ENCODE measurements at regions not wholly inside any gene's neighbourhood (a gene's known extent, or its start where the extent isn't known, plus 50 kb on each side); places are given as distances from the start of the nearest gene placed in this dataset.

DNA sequence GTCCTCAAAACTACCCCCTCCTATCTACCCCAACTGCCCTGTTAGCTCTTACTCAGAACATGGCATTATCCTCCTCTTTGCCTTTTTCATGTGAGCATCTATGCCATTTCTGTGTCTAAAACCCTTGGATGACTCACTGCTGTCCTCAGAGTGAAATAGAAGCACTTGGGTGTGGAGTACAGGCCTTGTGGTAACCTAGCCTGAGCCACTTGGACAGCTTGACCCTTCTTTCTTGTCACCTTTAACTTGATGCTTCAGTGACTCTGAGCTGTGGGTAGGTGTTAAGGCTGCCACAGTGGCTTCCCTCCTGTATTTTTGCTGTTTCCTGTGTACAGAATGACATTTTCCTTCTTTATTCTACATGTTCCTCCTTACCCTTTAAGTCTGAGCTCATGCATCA, 391.4 kb downstream of the SH3GL2 start:
- DNase-seq (ENCODE audit: low read depth in 2 of 2), result no peak

GRCh38 chr9:17978773-17979172, 399.9 kb downstream of the SH3GL2 start:
- no peak for DNase-seq (ENCODE audit: low read depth in 2 of 2)

DNA sequence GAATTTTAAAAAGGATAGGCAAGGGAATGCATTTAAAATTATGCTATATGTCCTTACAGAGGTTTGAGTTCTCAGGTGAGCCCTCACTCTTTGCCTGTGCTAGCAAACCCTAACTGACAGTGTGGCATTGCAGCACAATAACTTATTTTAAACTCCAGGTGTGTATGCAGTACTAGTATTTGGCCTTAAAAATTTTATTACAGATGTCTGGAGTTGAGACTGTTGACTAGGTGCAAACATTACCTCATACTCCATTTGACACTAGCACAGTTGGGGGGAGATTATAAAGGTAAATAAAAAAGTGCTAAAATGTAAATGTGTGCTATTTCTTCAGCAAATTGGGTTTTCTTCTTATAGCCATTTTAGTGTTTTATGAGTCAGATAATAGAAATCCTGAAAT, 407.7 kb downstream of the SH3GL2 start:
- DNase-seq (ENCODE audit: low read depth in 2 of 2), result no peak

- DNase-seq (ENCODE audit: low read depth in 2 of 2), result no peak
Observed at GRCh38 chr9:17987189-17987588, 408.3 kb downstream of the SH3GL2 start.

- no peak for DNase-seq (ENCODE audit: low read depth in 2 of 2)
Observed at GRCh38 chr9:17988489-17988888, 409.6 kb downstream of the SH3GL2 start.

DNA sequence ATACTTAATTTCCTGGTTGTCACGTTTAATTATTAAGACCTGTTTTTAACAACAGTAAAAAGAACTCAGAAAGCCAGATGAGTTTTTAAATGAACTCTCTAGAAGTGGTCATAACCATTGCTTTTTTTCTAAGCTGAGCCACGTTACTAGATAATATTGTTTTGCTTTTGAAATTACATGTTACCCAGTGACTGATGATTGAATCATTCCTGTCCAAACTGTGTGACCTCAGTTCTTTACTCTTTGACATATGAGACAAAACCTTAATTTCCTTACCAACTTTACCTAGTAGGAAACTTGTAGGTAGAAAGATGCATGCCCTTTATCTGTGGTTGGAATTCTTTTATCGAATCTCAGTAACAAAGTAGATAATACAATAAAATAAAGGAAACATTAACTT, 411.7 kb downstream of the SH3GL2 start:
- DNase-seq (ENCODE audit: low read depth in 2 of 2), result no peak

DNA sequence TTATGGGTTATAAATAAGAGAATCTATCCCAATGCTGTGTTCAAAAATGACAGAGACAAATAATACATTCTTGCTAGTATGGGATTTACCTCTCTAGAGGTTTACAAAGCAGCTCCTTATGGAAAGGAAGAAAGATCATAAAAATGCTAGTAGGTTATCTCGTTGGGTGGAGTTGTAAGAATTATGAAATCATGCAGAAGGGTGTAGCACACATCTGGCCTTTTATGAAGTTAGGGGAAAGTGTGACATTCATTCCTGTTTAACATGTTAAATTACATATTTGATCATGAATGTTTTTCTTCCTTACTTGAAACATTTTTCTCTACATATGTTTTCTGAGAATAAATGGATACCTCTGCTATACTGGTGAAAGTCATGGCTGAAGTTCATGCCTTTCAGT, 414.2 kb downstream of the SH3GL2 start:
- DNase-seq (ENCODE audit: low read depth in 2 of 2), result no peak

- DNase-seq (ENCODE audit: low read depth in 2 of 2), result no peak
Observed at GRCh38 chr9:17994695-17995425, 416.0 kb downstream of the SH3GL2 start.

- DNase-seq (ENCODE audit: low read depth in 2 of 2), result no peak
Observed at GRCh38 chr9:17996728-17997127, 417.9 kb downstream of the SH3GL2 start.

GRCh38 chr9:18002718-18003438, 424.0 kb downstream of the SH3GL2 start:
- no peak for DNase-seq (ENCODE audit: low read depth in 2 of 2)

DNA sequence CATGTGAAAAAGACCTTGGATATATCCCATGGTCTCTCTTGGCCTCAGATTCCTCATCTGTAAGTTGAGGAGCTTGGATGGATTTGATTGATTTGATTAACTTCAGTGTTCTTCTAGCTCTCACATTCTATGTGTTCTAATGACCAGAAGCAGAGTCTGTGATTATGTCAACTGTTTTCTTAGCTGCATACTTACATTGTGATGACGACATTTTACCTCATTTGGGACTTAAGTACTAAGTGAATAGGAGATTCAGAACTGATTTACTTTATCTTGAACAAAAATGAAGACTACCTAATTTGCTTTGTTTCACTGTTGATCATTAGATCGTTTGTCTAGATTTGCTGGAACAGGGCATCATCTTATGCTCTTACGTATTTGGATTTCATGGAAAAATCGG, 427.7 kb downstream of the SH3GL2 start:
- DNase-seq (ENCODE audit: low read depth in 2 of 2), result no peak

DNA sequence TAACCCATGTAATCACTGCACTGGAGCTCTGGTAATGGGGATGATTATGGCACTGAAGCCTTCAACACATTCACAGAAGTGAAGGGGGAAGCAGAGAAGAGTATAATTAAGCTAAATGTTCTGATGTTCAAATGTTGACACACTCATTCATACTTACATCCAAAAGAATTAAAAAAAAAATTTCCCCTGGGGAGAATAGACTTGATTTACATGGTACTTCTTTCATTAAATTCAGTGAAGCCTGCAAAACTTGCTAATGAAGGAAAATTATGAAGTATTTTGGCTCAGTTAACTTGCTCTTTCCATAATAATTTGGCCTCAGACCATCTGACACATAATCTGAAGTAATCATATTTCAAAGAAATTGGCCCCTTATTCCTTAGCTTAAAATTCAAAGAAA, 428.8 kb downstream of the SH3GL2 start:
- DNase-seq (ENCODE audit: low read depth in 2 of 2), result no peak

GRCh38 chr9:18009902-18010301, 431.0 kb downstream of the SH3GL2 start:
- no peak for DNase-seq (ENCODE audit: low read depth in 2 of 2)

- no peak for DNase-seq (ENCODE audit: low read depth in 2 of 2)
Observed at GRCh38 chr9:18010492-18010891, 431.6 kb downstream of the SH3GL2 start.

- DNase-seq (ENCODE audit: low read depth in 2 of 2), result no peak
Observed at GRCh38 chr9:18012170-18012569, 433.3 kb downstream of the SH3GL2 start.

GRCh38 chr9:18014556-18014955, 435.7 kb downstream of the SH3GL2 start:
- DNase-seq (ENCODE audit: low read depth in 2 of 2), result no peak

- DNase-seq (ENCODE audit: low read depth in 2 of 2), result no peak
Observed at GRCh38 chr9:18015116-18015515, 436.2 kb downstream of the SH3GL2 start.

DNA sequence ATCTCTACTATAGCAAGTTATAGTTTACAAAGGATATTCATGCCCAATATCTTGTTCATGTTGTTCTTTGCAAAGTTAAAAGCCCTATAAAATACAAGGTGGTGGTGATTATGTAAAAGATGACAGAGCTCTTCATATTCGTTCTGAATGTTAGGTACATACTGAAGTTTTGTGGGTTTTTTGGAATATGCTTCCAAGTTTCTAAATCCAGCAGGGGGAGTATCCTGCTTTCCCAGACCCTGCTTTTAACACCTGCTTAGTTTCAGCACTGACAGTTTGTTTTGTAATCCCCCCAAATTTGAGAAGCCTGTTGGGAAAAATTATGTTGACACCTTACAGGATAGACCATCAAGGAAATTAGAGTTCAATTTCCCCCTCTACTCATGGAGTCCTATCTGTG, 438.3 kb downstream of the SH3GL2 start:
- no peak for DNase-seq (ENCODE audit: low read depth in 2 of 2)

- DNase-seq (ENCODE audit: low read depth in 2 of 2), result no peak
Observed at GRCh38 chr9:18018221-18018620, 439.4 kb downstream of the SH3GL2 start.

- no peak for DNase-seq (ENCODE audit: low read depth in 2 of 2)
Observed at GRCh38 chr9:18018661-18019060, 439.8 kb downstream of the SH3GL2 start.

GRCh38 chr9:18020121-18020745, 441.4 kb downstream of the SH3GL2 start:
- no peak for DNase-seq (ENCODE audit: low read depth in 2 of 2)

- no peak for DNase-seq (ENCODE audit: low read depth in 2 of 2)
Observed at GRCh38 chr9:18022642-18023041, 443.8 kb downstream of the SH3GL2 start.

- DNase-seq (ENCODE audit: low read depth in 2 of 2), result no peak
Observed at GRCh38 chr9:18023332-18023731, 444.5 kb downstream of the SH3GL2 start.
